ENCODE measurements at regions not wholly inside any gene's neighbourhood (a gene's known extent, or its start where the extent isn't known, plus 50 kb on each side); places are given as distances from the start of the nearest gene placed in this dataset.

- DNase-seq (ENCODE audit: low read depth in 2 of 2), result no peak
These were observed 475.8 kb downstream of the FOXO1 start for GRCh38 chr13:40190641-40191100.

GRCh38 chr13:40191186-40191980, 475.1 kb downstream of the FOXO1 start:
- no peak for DNase-seq (ENCODE audit: low read depth in 2 of 2)

GRCh38 chr13:40192452-40192851, 474.0 kb downstream of the FOXO1 start:
- DNase-seq (ENCODE audit: low read depth in 2 of 2), result no peak

GRCh38 chr13:40192858-40193257, 473.6 kb downstream of the FOXO1 start:
- DNase-seq (ENCODE audit: low read depth in 2 of 2), result no peak

GRCh38 chr13:40193286-40194223, 472.9 kb downstream of the FOXO1 start:
- DNase-seq (ENCODE audit: low read depth in 2 of 2), result no peak

GRCh38 chr13:40194224-40194806, 472.1 kb downstream of the FOXO1 start:
- DNase-seq (ENCODE audit: low read depth in 2 of 2), result no peak

- DNase-seq (ENCODE audit: low read depth in 2 of 2), result no peak
These were observed 469.4 kb downstream of the FOXO1 start for GRCh38 chr13:40197049-40197448.

- DNase-seq (ENCODE audit: low read depth in 2 of 2), result no peak
These were observed 468.4 kb downstream of the FOXO1 start for GRCh38 chr13:40197936-40198595.

- no peak for DNase-seq (ENCODE audit: low read depth in 2 of 2)
These were observed 466.0 kb downstream of the FOXO1 start for GRCh38 chr13:40200273-40200978.

- DNase-seq (ENCODE audit: low read depth in 2 of 2), result no peak
These were observed 462.2 kb downstream of the FOXO1 start for GRCh38 chr13:40204246-40204645.

- DNase-seq (ENCODE audit: low read depth in 2 of 2), result no peak
These were observed 460.6 kb downstream of the FOXO1 start for GRCh38 chr13:40205771-40206240.

GRCh38 chr13:40206241-40207000, 460.0 kb downstream of the FOXO1 start:
- DNase-seq (ENCODE audit: low read depth in 2 of 2), result no peak

- DNase-seq (ENCODE audit: low read depth in 2 of 2), result no peak
These were observed 459.4 kb downstream of the FOXO1 start for GRCh38 chr13:40207001-40207478.

GRCh38 chr13:40208517-40208916, 457.9 kb downstream of the FOXO1 start:
- DNase-seq (ENCODE audit: low read depth in 2 of 2), result no peak

- DNase-seq (ENCODE audit: low read depth in 2 of 2), result no peak
These were observed 455.4 kb downstream of the FOXO1 start for GRCh38 chr13:40210865-40211585.

- DNase-seq (ENCODE audit: low read depth in 2 of 2), result no peak
These were observed 454.9 kb downstream of the FOXO1 start for GRCh38 chr13:40211586-40211968.

- DNase-seq (ENCODE audit: low read depth in 2 of 2), result no peak
These were observed 452.7 kb downstream of the FOXO1 start for GRCh38 chr13:40213779-40214178.

GRCh38 chr13:40215311-40215710, 451.1 kb downstream of the FOXO1 start:
- no peak for DNase-seq (ENCODE audit: low read depth in 2 of 2)

- DNase-seq (ENCODE audit: low read depth in 2 of 2), result no peak
These were observed 450.7 kb downstream of the FOXO1 start for GRCh38 chr13:40215747-40216146.

Measured in fibroblast of skin of left biceps (primary cell).